Ishikawa (cell line): ENCODE measurements at regions not wholly inside any gene's neighbourhood (a gene's known extent, or its start where the extent isn't known, plus 50 kb on each side); places are given as distances from the start of the nearest gene placed in this dataset.

Experiments used
- EGR1 ChIP-seq: IDR thresholded peaks from 2 replicates; pipeline ENCODE4 v1.6.1; 2012
- FOXM1 ChIP-seq: IDR thresholded peaks from 2 replicates; pipeline ENCODE4 v1.6.1; 2012; ENCODE audit warnings: low read depth, borderline replicate concordance
- NFIC ChIP-seq: IDR thresholded peaks from 2 replicates; pipeline ENCODE4 v1.6.1; 2012
- REST ChIP-seq: IDR thresholded peaks from 2 replicates; pipeline ENCODE4 v1.6.1; 2012; ENCODE audit warnings: low read depth, mild to moderate bottlenecking
- TAF1 ChIP-seq: IDR thresholded peaks from 2 replicates; pipeline ENCODE4 v1.6.1; 2012; ENCODE audit warnings: low read depth, mild to moderate bottlenecking
- YY1 ChIP-seq: IDR thresholded peaks from 2 replicates; pipeline ENCODE4 v1.6.1; 2012; ENCODE audit warnings: low read depth

GRCh38 chr1:69451196-69451595 lies 116.5 kb upstream of the LRRC7 start:
- TF ChIP-seq REST (no peak), FOXM1 (no peak), TAF1 (no peak), EGR1 (no peak), NFIC (no peak), YY1 (no peak)
